H4 (cell line): ENCODE measurements at regions not wholly inside any gene's neighbourhood (a gene's known extent, or its start where the extent isn't known, plus 50 kb on each side); places are given as distances from the start of the nearest gene placed in this dataset.
"Not testable (repeated sequence)": the region's sequence is repeated elsewhere in the genome, so short reads cannot be mapped to it uniquely, and the experiment has no call there.

Experiments used
- DNase-seq: peaks from one replicate; pipeline ENCODE4 v3.0.0-alpha.2; 2015; ENCODE audit warnings: low spot score

DNA sequence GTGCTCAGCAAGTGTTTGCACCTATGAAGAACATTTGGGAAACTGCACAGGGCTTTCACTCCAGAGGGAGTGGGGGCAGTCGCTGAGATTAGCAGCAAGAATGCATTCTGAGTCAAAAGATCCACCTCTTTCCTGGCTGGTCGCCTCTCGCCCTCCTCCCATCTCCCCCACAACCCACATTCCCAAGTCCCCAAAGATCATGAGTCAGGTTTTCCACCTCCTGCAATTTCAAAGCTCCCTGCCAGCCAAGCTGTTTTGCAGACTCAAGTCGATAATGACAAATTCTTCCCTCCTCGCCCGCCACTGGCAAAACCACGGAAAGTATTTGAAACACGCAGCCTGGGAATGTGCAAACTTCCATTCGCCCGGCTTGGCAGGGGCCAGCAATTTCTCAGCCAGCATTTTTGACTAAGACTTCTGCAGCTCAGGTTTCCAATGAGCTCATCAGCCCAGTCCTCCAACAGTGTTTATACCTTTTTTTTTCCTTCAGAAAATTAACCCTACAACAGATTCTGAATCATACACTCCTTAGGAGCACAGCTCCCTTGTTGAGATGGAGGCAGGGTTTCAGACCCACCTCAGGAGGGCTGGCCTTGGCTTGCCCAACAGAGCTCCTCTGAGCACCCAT lies 181.4 kb downstream of the SMAD6 start:
- DNase-seq, result peak; percentile 99

DNA sequence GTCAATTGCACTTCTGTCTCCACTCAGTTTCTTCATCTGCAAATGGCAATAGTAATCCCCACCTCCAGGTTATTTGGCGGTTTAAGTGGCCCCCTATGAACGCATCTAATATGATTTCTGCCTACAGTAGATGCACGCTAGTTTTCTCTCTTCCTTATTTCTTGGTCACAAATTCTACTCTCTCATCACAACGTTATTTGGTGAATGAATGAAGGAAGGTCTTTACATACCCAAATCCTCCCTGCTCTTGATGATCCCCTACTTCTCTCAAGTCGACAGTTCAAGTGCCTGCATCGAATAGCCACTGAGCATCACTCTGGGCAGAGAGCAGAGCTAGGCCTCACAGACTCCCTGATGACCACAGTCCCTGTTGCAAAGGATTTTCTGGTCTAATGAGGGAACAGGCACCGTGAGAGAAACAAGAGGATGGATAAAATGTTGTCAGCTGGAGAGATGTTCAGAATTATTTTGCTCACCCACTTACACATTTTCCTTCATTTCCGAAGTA lies 181.2 kb upstream of the SMAD3 start:
- DNase-seq, result no peak

DNA sequence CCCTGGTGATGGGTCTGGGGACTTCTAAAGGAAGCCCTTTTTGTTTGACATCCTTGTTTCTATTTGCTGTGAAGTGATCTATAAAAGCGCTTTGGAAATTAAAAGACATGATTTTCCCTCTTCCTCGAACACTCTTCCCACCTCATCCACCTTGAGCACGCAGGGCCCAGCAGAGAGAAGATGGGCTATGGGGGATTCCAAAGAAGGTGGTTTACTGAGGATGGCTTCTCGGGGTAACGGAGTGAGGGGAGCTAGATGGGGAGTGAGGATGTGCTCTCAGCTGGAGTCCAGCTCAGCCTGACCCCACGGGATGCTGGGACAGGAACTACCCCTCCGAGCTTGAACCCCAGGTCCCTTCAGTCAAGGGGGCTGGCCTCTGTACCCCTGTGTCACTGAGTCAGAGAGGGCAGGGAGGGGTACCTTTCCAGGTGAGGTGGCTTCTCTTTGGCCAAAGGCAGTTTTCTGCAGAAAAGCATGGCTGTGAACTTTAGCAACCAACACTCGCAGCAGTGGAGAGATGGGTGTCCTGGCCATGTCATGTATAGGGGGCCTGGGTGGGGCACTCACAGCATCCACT lies 180.7 kb upstream of the SMAD3 start:
- DNase-seq, result no peak

DNA sequence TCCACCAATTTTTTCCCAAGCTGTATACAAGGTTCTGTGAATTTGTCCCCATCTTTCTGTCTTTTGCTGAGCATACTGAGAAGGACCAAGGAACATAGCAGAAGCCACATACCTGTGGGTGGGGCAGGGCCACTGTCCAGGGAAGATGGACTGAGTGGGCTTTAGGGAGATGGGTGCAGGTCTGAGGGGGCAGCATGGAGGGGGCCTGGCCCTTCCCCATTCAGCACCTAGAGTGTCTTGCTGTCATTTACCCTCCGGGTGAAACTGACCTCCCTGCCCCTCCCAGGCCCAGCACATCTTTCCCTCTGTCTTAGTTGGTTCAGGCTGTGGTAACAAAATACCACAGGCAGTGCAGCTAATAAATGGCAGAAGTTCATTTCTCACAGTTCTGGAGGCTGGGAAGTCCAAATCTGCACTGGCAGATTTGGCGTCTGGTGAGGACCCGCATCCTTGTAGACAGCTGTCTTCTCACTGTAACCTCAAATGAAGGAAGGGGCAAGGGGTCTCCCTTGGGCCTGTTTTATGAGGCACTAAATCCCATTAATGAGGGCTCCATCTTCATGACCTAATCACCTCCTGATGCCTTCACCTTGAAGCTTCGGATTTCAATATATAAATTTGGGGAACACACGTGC lies 180.0 kb upstream of the SMAD3 start:
- DNase-seq, result no peak

DNA sequence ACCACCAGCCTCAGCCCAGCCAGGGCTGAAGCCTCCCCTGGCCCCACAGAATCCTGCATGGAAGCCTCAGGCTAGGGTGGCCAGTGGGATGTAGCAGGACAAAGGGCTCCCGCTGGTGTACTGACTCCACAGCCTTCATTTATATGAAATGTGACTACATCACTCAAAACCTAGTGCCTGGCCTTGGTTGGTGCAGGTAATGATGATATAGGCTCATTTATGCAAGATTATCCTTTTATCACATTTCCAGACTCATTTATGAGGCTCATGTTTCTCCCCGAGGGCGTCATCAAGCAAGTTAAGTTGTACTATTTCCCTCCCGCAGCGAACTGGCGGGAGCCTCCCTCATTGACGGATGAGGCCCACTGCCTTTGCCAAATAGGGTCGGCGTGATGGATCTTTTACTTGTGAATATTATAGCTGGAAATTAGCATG lies 179.1 kb upstream of the SMAD3 start:
- no peak for DNase-seq

DNA sequence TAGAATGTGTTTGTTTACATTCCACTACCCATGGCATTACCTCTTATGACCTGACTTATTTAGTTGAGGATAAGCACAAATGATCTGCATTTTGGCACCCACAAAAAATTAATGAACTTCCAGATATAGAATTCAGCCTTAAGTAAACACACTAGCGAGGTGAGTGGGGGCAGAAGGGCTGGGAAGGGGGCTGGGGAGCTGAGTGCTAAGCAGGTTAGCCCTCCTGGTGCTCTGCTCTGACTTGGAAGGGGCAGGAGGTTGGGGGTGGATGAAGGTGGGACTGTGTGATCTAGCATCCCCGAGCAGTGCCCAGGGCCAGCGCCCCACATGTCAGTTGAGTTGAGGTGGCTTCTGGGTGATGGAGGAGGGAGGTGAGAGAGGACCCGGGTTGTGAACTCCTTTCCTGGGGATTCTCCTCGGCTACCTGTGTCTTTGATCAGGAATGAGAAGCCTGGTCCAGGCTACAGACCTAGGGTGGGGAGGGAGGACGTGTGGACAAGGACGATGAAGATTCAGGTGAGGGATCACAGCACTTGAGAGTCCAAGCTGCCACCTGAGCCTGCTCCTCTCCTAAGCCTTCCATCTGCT lies 178.6 kb upstream of the SMAD3 start:
- no peak for DNase-seq

DNA sequence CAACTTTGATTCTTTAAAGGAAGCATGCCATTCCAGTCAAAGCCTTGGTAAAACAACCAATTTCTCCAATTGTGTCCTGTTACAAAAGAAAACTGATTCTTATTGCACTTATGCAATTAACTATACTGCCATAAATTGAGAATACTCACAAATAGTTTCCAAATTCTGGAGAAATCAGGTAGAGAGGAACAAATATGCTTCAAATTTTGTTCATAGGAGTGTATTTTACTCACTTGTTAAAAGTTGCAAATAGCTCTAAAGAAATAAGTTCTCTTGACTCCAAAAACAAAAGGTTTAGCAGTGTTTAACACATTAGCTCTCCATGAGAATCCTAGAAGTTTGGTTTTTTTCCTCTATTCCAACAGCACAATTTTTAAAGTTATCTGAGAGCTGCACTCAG lies 176.1 kb upstream of the SMAD3 start:
- DNase-seq, result not testable (repeated sequence)

DNA sequence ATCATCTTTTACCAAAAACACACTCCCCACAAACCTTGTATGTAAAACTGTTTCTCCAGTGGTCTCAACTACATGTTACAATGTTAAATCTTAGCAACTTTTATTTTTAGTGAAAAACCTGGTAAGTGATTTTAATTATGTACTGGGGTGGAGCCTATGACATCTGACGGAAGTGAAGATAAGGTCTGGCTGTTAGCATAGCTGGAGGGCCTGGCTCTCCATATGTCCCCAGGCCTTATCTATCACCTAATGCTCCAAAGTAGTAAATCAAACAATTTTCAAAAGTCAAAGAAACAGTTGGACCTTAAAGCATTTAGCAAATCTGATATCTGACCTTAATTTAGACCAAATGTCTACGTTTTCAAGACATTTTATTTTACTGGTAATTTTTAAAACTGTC lies 173.6 kb upstream of the SMAD3 start:
- DNase-seq, result no peak

DNA sequence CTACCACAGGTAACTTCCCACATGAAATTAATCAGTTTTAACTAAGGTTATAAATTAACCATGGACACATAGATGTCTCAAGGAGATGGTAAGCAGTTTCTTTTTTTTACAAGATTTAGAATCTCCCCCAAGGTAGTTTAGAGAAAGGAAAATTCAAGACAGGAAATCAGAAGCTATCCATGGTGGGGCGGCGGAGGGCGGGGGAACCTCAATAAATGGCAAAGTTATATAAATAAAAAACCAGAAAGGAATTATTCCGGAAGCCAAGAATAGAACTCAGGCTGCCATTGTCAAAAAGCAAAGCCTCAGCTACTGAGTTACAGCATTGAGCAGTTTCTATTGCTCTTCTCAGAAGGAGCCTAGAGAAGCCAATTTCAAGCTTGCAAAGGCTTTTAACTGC lies 172.1 kb upstream of the SMAD3 start:
- no peak for DNase-seq

DNA sequence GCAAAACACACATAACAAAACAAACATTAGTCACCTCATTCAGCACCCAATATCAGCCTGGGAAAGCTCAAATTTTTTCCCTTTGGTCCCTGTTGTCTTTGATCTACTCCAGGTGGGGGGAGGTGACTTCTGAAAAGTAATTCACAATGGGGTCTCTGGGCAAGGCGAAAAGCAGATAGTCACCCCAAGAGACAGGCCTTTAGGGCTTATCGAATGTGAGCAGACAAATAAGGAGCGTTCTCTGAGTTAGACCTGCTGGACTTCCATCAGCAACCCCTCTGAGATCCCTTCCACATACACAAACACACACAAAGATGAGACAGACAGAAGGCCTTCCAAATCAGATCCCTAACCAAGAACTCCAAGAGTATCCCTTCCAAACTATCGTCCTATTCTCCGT lies 171.0 kb upstream of the SMAD3 start:
- no peak for DNase-seq

DNA sequence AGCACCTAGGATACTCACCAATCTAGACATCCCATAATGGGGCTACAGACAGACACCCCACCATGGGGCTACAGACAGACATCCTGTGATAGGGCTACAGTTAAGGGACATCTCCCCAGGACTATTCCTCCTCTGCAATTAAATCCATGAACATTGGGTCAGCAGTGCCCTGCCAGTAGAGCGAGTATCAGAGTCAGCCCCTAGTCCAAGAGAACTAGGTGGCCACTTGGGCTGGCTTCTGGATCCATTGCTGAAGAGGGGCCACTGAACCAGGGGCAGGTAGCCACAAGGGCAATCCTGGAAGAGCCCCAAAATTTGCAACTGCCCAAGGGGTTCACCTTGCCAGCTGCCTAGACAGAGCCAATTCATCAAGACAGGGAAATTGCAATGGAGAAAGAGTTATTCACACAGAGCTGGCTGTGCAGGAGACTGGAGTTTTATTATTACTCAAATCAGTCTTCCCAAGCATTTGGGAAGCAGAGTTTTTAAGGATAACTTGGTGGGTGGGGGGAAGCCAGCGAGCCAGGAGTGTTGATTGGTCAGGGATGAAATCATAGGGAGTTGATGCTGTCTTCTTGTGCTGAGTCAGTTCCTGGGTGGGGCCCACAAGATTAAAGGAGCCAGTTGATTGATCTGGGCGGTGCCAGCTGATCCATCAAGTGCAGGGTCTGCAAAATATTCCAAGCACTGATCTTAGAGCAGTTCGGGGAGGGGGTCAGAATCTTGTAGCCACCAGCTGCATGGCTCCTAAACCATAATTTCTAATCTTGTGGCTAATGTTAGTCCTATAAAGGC lies 170.2 kb upstream of the SMAD3 start:
- no peak for DNase-seq

DNA sequence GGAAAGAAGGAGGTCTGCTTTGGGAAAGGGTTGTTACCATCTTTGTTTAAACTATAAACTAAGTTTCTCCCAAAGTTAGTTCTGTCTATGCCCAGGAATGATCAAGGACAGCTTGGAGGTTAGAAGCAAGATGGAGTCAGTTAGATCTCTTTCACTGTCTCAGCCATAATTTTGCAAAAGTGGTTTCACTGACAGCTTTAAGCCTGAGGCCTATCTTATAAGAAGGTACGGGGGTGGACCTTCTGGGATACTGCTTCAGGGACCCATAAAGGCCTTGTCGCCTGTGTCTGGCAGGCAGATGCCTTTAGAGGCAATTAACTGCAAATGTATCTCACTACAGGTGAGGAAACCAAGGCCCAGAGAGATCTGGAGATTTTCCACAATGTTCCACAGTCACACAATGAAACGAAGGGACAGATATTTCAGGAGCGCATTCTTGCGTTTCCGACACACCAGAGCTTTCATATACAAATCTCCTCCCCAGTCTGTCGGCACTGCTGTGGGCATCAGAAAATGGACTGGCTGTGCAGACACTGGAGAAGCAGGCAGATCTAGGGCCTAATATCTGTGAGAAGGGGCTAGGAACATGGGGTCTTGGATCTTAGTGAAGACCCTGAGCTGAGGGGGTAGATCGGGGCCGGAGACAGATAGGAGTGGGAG lies 169.5 kb upstream of the SMAD3 start:
- DNase-seq, result no peak

DNA sequence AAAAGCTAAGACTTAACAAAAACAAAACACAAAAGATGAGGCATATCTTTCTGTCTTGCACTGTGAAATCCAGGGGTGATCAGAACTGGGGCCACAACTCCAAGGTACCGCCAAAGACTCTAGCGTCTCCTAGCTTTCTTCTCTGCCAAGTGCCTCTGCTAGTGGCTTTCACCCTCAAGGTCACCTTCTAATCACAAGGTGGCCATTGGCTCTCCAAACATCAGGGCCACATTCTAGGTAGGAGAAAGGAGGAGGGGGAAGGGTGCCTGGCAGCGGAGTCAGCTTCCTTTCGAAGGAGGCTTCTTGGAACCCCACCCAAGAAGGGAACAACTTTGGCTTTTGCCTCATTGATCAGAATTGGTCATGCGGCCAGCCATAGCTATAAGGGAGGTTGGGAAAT lies 168.8 kb upstream of the SMAD3 start:
- DNase-seq, result no peak

DNA sequence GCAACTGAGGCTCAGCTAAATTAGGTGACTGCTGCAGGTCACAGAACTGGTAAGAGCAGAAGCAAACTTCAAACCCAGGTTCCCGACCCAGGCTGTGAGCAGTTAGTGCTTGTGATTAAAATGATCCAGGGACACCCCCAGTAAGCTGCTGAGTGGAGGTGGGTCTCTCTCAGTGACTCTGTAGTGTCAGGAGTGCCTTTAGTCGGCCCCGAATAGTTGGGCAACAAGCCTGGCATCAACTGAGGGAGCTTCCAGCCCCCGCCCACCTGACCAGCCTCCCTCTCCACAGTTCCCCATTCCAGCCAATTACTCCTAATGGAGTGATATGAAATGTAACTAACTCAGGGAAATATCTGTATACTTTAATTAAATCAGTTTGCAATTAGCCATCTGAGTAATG lies 168.0 kb upstream of the SMAD3 start:
- DNase-seq, result no peak

DNA sequence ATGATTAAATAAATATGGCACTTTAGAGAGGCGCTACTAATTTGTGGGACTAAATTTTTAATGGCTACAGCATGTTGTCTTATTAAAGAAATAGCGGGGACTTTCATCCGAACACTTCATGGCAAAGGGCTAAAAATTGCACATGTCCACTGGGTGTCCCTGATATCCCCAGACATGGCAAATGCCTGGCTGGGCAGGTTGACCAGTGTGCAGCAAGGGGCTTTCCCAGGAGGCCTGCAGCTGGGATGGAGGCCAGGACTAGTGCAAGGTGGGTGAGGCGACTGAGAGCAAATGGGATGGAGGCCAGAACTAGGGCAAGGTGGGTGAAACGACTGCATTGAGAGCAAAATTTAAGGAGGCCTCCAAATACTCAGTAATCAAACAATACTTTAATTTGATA lies 167.4 kb upstream of the SMAD3 start:
- no peak for DNase-seq

DNA sequence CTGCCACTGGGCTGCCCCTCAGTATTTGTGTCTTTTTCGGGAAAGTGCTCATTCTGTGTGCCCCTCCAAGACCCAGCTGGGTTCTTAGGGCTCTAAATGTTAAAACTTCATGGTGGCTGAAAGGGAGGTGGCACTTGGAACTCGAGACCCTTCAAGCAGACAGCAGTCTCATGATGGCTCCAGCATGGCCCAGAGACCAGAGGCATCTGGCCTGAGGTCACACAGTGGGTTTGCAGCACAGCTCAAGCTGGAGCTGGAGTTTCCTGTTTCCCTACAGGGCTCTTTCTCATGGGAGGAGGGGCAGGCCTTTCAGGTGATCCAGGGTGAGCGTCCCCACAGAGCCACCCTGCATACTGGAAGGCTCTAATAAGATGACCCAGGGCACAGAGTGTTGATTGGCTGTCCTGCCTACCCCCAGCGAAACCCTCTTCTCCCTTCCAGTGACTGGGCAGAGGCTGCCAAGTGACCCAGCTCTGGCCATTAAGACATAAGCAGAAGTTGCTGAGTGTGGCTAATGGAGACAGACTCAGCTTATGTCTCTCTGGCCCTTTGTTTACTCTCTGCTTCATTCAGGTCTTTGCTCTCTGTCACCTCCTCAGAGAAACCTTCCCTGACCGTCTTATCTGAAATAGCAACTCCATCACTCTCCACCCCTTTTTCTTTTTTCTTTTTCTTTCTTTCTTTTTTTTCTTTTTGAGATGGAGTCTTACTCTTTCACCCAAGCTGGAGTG lies 166.6 kb upstream of the SMAD3 start:
- no peak for DNase-seq

DNA sequence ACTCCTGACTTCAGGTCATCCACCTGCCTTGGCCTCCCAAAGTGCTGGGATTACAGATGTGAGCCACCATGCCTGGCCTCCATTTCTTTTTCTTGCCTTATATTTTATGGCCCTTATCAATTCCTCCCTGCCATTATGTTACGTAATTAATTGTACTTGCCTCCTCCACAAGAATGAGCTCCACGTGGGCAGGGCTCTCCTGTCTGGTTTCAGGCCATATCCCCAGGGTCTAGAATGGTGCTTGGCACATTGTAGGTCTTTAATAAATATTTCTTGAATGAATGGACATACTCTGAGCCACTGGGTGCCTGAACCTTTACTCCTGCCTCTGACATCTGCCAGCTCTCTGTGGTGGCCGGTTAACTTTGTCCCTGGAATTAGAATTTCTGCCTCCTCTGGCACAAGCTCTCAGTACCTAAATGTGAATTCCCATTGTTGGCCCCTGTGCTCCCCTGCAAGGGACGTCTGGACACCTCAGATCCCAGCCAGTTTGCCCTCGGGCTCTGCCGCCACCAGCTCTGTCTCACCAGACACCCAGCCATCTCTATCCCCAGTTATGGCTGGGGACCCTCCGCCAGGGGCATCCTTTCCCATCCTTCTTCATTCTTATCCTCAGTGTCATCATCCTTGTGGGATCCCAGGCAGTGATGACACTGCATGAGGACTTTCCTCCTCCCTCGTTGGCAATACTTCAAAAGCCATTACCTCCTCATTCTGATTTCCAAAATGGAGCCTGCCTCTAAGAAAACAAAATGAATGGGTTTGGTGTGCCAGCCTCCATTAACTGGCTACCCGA lies 165.6 kb upstream of the SMAD3 start:
- peak; percentile 30 for DNase-seq

DNA sequence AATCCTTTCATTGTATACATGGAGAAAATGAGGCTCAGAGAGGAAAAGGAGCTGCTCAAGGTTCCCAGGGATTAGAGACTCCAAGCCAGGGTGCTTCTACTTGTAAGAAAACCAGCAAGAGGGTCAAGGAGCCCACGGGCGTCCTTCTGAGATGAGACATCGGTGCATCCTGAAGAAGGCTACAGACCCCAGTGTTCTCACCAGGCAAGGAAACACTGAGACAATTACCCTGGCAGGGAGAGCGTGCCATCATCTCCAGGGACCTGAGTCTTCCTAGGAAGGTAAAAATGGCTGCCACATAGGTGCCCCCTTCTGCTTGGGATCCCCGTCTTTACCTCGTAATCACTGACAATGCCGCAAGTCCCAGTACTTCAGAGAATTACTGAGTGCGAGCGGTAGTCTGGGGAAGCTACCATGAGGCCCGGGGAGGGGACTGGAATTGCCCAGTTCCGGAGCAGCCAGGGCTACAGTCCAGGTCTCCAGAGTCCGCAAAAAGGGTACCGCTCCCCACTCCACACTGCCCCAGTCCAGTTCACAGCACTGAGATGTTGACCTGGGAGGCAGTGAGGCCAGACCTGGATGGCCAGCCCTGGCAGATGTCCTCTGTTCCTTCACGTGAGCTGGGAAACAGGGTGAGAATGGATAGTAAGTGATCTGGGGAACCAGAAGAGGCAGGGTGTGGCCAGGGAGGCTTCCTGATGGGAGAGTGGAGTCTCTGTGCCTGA lies 164.7 kb upstream of the SMAD3 start:
- no peak for DNase-seq

DNA sequence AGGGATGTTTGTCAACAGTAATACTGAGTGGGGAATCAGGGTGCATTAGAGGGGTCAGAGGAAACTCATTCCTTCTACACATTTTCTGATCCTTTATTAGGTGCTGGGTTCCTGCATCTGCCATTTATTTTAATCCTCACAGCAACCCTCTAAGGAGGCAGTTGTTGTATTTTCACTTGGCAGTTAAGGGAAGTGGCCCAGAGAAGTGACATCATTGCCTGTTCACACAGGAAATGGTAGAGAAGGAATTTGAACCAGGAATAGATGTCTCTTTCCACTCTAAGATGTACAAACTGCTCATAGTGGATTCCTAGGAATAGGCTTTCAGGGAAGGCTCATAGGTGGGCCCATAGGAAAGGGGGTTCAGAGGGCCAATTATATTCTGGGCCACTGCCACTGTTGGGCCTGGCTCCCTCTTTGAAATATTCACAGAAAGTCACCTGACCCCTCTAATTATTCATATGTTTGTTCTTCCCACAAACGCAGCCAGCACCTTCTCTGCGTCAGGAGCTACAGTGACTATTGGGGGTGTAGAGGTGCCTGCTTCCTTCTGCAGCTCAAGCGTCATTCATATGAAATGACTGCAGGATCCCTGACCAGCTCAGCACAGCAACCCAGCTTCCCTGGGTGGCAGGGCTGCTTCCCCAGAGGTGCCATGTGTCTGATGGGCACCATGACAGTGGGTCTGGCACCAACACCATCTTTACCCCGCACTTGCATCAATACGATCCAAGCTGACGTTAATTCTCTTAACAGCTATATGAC lies 163.9 kb upstream of the SMAD3 start:
- peak; percentile 41 for DNase-seq
